ENCODE measurements at regions not wholly inside any gene's neighbourhood (a gene's known extent, or its start where the extent isn't known, plus 50 kb on each side); places are given as distances from the start of the nearest gene placed in this dataset.

DNA sequence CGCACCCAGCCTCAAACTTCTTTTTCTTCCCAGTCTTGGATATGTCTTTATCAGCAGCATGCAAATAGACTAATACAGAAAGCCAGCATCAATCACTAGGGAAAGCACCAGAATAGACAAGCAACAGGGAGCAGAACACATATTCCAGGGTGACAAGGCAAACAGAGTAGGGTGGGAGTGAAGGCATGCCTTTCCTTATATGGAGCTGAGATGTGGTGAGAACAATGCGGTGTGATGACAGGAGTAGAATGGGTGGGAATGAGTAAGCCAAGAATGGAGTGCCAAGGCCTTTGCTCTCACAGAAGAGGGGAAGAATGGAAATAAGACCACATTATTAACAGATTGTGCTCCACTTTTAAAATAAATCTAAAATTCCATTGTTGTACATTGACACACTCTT is 115.6 kb downstream of the CETN3 start:
- TF ChIP-seq, protein P1, sequence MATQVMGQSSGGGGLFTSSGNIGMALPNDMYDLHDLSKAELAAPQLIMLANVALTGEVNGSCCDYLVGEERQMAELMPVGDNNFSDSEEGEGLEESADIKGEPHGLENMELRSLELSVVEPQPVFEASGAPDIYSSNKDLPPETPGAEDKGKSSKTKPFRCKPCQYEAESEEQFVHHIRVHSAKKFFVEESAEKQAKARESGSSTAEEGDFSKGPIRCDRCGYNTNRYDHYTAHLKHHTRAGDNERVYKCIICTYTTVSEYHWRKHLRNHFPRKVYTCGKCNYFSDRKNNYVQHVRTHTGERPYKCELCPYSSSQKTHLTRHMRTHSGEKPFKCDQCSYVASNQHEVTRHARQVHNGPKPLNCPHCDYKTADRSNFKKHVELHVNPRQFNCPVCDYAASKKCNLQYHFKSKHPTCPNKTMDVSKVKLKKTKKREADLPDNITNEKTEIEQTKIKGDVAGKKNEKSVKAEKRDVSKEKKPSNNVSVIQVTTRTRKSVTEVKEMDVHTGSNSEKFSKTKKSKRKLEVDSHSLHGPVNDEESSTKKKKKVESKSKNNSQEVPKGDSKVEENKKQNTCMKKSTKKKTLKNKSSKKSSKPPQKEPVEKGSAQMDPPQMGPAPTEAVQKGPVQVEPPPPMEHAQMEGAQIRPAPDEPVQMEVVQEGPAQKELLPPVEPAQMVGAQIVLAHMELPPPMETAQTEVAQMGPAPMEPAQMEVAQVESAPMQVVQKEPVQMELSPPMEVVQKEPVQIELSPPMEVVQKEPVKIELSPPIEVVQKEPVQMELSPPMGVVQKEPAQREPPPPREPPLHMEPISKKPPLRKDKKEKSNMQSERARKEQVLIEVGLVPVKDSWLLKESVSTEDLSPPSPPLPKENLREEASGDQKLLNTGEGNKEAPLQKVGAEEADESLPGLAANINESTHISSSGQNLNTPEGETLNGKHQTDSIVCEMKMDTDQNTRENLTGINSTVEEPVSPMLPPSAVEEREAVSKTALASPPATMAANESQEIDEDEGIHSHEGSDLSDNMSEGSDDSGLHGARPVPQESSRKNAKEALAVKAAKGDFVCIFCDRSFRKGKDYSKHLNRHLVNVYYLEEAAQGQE (IDR thresholded peaks at IDR 0.05; ENCODE audit: insufficient read depth in 1 of 2, low read depth in 2 of 2, low read length in 1 of 2) = no peak
- no peak for TF ChIP-seq SIN3A (IDR thresholded peaks at IDR 0.05; ENCODE audit: borderline replicate concordance, insufficient read depth, low read depth, low read length)
- TF ChIP-seq, protein P2, sequence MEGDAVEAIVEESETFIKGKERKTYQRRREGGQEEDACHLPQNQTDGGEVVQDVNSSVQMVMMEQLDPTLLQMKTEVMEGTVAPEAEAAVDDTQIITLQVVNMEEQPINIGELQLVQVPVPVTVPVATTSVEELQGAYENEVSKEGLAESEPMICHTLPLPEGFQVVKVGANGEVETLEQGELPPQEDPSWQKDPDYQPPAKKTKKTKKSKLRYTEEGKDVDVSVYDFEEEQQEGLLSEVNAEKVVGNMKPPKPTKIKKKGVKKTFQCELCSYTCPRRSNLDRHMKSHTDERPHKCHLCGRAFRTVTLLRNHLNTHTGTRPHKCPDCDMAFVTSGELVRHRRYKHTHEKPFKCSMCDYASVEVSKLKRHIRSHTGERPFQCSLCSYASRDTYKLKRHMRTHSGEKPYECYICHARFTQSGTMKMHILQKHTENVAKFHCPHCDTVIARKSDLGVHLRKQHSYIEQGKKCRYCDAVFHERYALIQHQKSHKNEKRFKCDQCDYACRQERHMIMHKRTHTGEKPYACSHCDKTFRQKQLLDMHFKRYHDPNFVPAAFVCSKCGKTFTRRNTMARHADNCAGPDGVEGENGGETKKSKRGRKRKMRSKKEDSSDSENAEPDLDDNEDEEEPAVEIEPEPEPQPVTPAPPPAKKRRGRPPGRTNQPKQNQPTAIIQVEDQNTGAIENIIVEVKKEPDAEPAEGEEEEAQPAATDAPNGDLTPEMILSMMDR (IDR thresholded peaks at IDR 0.05) = no peak
- TF ChIP-seq POLR2AphosphoS5 (IDR thresholded peaks at IDR 0.05; ENCODE audit: low read depth, low read length) = no peak
- TF ChIP-seq TCF7L2 (IDR thresholded peaks at IDR 0.05; ENCODE audit: low read depth, low read length) = no peak
- no peak for DNase-seq (ENCODE audit: low read depth, low spot score)
- Histone ChIP-seq H3K4me1 (ENCODE audit: control insufficient read depth, insufficient read depth, low read length) (no peaks in the 10 kb centered on the region; the same call in 1 of the 2 replicates), H3K36me3 (ENCODE audit: control insufficient read depth, insufficient read depth, low read length) (no peaks in the 10 kb centered on the region), H3K27me3 (ENCODE audit: control insufficient read depth, insufficient read depth, low read length) (no peaks in the 10 kb centered on the region), H3K4me3 (ENCODE audit: low read depth in 2 of 2, low read length in 2 of 2) (no peak overlapping the region), H3K9me3 (ENCODE audit: control insufficient read depth, insufficient read depth, low read depth, low read length) (no peaks in the 10 kb centered on the region), H3K27ac (ENCODE audit: low read length) (no peak overlapping the region)
- no TSS peak for BruUV-seq (replicated peaks)
- no peak for ATAC-seq
- in situ Hi-C loops (cut with HindIII; ENCODE audit: low pct_unique_long_range_greater_than_20kb, low sequenced_read_pairs) (no loop called here), intact Hi-C loops (cut with micrococcal nuclease; ENCODE audit: unreplicated experiment) (no loop called here)
- POLR2A ChIA-PET = no interaction called here
- CTCF ChIA-PET = no interaction called here

DNA sequence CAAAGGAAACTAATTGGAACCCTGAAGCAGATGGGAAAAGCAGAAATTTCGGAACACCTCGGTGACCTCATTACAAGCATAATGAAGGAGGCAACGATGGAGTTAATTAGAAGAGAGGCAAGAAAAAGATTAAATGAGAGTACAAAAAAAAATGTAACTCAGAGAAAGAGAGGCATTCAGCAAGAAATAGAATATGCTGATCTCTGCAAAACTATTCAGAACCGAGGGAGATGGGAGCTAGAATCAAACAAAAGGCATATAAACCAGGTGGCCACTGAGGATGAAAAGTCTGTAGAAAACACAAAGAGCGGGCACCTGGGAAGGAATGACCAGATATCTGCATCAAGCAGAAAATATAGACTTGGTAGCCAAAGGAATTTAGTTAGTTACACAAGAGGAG is 118.9 kb downstream of the CETN3 start:
- TF ChIP-seq TCF7L2 (IDR thresholded peaks at IDR 0.05; ENCODE audit: low read depth, low read length) = no peak
- TF ChIP-seq, protein P1 (IDR thresholded peaks at IDR 0.05; ENCODE audit: insufficient read depth in 1 of 2, low read depth in 2 of 2, low read length in 1 of 2) = no peak
- no peak for TF ChIP-seq POLR2AphosphoS5 (IDR thresholded peaks at IDR 0.05; ENCODE audit: low read depth, low read length)
- TF ChIP-seq, protein P2 (IDR thresholded peaks at IDR 0.05) = no peak
- no peak for TF ChIP-seq SIN3A (IDR thresholded peaks at IDR 0.05; ENCODE audit: borderline replicate concordance, insufficient read depth, low read depth, low read length)
- H3K27me3 ChIP-seq (ENCODE audit: control insufficient read depth, insufficient read depth, low read length) = no peaks in the 10 kb centered on the region
- CTCF ChIA-PET = no interaction called here
- no peak overlapping the region for H3K27ac ChIP-seq (ENCODE audit: low read length)
- H3K4me3 ChIP-seq (ENCODE audit: low read depth in 2 of 2, low read length in 2 of 2) = no peak overlapping the region
- in situ Hi-C loops (cut with HindIII; ENCODE audit: low pct_unique_long_range_greater_than_20kb, low sequenced_read_pairs) (no loop called here), intact Hi-C loops (cut with micrococcal nuclease; ENCODE audit: unreplicated experiment) (no loop called here)
- no TSS peak for BruUV-seq (replicated peaks)
- POLR2A ChIA-PET = no interaction called here
- no peaks in the 10 kb centered on the region for H3K36me3 ChIP-seq (ENCODE audit: control insufficient read depth, insufficient read depth, low read length)
- ATAC-seq = no peak
- H3K9me3 ChIP-seq (ENCODE audit: control insufficient read depth, insufficient read depth, low read depth, low read length) = no peaks in the 10 kb centered on the region
- DNase-seq (ENCODE audit: low read depth, low spot score) = no peak
- H3K4me1 ChIP-seq (ENCODE audit: control insufficient read depth, insufficient read depth, low read length) = no peaks in the 10 kb centered on the region
